GDM1 (cell line): ENCODE measurements at regions not wholly inside any gene's neighbourhood (a gene's known extent, or its start where the extent isn't known, plus 50 kb on each side); places are given as distances from the start of the nearest gene placed in this dataset.

Source experiments
- DNase-seq: peaks from one replicate; lab custom pipeline; 2025; lab: John Stamatoyannopoulos, UW

DNA sequence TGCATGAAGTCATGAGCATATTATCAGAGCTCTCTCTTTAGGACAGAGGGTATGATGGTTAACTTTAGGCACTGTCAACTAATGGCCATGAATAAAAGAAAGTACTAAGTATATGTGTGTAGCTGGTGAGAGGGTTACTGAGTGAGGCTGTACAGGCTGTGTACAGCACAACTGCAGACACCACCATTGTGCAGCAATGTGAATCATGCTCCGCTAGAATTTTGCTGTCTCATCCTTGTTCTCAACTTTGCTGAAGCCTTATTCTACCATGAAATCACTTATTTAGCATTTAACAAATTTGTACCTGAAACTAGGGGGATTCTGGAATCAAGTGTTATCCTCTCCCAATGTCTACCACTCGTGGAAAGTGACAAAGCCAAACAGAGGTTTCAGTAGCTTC lies 414.9 kb downstream of the PLCL1 start:
- no peak for DNase-seq

DNA sequence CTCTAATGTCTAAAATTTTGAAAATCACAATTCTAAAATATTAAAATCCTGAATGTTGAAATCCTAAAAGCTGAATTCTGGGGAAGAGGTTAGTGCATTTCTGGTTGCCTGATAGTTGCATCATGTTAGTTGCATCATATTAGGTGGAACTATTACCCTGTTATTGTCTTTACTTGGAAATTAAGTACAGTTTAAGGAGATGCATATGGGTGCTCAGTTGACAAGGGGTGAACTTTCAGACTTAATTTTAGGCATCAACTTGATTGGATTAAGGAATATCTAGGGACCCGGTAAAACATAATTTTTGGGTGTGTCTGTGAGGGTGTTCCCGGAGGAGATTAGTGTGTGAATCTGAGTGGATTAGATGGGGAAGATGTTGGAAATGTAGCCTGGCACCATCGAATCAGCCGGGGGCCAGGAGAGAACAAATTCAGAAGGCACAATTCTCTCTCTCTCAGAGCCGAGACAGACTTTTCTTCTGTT lies 409.8 kb downstream of the PLCL1 start:
- DNase-seq: no peak

DNA sequence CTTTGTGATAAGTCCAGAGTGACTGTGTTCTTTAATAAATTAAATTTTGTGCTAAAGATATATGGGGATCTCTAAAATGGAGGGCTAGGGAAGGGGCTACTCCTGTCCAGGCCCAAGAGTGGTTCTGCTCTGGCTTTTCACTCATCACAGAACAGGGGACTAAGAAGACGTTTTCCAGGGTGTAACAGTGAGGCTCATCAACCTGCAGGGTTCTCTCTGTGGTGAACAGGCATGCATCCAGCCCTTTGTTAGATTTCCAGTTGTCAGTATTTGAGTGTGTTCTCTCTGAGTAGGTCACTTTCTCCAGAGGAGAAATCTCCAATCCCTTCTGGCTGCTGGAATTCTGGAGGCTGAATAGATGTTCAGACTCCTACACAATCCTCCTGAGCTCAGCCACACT lies 408.9 kb downstream of the PLCL1 start:
- no peak for DNase-seq

DNA sequence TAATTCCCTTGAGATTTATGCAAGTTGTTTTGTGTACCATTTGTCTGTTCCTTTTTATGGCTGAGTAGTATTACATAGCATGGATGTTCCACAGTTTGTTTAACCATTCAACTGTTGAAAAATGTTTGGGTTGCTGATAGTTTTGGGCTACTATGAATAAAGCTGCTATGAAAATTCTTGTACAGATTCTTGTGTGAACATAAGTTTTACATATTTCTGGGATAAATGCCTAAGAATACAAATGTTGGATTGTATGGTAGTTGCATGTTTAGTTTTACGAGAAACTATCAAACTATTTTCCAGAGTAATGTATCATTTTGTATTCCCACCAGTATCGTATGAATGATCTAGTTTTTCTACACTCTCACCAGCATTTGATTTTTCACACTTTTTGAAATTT lies 407.3 kb downstream of the PLCL1 start:
- DNase-seq: no peak

DNA sequence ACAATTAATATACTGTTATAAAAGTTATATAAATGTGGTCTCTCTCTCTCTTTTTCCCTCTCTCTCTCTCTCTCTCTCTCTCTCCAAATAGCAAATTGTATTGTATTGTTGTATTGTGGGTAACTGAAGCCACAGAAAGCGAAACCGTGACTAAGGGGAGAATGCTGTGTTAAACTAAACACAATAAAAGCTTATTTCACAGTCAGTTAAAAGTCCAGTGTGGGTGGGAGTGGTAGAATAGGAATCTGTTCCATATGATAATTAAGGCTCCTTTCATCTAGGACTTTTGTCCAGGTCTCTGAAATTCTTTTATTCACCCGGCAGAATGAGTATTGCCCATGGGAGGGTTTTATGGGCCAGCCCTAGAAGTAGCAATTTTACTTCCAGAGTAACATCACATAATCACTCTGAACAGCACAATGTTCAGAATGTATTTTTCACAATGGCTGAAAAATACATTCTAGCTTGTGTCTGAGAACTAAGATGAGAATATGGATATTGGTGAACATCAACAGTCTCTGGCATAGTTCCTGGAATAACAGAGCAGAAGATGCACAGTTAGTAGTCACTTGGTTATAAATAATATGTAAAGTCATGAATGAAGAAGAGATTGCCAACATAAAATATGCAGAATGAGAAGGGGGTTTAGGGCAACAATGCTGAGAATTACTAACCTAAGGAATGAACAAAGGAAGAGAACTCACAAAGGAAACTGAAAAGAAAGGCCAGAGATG lies 399.1 kb downstream of the PLCL1 start:
- no peak for DNase-seq
